Progenitor cell of endocrine pancreas (in vitro differentiated cells): ENCODE measurements at regions not wholly inside any gene's neighbourhood (a gene's known extent, or its start where the extent isn't known, plus 50 kb on each side); places are given as distances from the start of the nearest gene placed in this dataset.

Experiments
- DNase-seq: peaks from one replicate; pipeline ENCODE4 v3.0.0; 2021; ENCODE audit warnings: low spot score; ENCODE audit not compliant: unreplicated experiment
- H3K27ac Mint-ChIP-seq: 2 replicates; pipeline ENCODE4 v1.8.0; 2021; ENCODE audit warnings: mild to moderate bottlenecking, moderate library complexity, mixed read lengths
- H3K27me3 Mint-ChIP-seq: 2 replicates; pipeline ENCODE4 v1.8.0; 2021; ENCODE audit warnings: mixed read lengths
- H3K36me3 Mint-ChIP-seq: 2 replicates; pipeline ENCODE4 v1.8.0; 2022; ENCODE audit warnings: mixed read lengths; ENCODE audit not compliant: insufficient read depth
- H3K4me1 Mint-ChIP-seq: 2 replicates; pipeline ENCODE4 v1.8.0; 2021; ENCODE audit warnings: low read depth, mixed read lengths
- H3K4me3 Mint-ChIP-seq: 2 replicates; pipeline ENCODE4 v1.8.0; 2021; ENCODE audit warnings: low read depth, mild to moderate bottlenecking, moderate library complexity, mixed read lengths
- H3K9me3 Mint-ChIP-seq: 2 replicates; pipeline ENCODE4 v1.8.0; 2021; ENCODE audit warnings: low read depth, mixed read lengths
- TF ChIP-seq, protein P1 (sequence below): fragments of 200-600 bp; sonication (generic); IDR thresholded peaks from one replicate; pipeline ENCODE4 v1.5.0; 2021; ENCODE audit warnings: antibody characterized with exemption, mild to moderate bottlenecking; ENCODE audit not compliant: unreplicated experiment

DNA sequence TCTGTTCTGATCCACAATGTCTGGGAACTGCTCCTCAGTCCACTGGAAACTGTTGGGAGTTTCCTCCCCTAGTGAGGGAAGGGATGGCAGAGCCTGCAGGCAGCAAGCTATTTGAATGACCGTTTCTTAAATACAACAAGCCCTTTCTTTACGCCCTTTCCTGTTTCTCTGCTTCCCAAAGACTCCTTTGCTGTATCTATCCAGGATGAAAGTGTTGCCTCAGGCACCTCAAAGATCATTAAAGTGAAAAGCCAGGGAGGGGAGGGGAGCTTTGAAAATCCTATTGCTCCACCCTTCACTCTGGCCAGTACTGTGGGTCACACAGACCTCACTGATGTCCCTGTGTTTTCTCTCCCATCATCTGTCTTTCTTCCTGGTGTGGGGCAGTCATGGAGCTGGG is 213.1 kb downstream of the RNF144B start:
- Mint-ChIP-seq H3K27ac (no peak overlapping the region), H3K9me3 (no peaks in the 10 kb centered on the region), H3K4me3 (no peak overlapping the region), H3K4me1 (no peaks in the 10 kb centered on the region), H3K36me3 (no peaks in the 10 kb centered on the region), H3K27me3 (peaks cover 14% of the 10 kb centered on the region)
- no peak for DNase-seq
- TF ChIP-seq, protein P1, sequence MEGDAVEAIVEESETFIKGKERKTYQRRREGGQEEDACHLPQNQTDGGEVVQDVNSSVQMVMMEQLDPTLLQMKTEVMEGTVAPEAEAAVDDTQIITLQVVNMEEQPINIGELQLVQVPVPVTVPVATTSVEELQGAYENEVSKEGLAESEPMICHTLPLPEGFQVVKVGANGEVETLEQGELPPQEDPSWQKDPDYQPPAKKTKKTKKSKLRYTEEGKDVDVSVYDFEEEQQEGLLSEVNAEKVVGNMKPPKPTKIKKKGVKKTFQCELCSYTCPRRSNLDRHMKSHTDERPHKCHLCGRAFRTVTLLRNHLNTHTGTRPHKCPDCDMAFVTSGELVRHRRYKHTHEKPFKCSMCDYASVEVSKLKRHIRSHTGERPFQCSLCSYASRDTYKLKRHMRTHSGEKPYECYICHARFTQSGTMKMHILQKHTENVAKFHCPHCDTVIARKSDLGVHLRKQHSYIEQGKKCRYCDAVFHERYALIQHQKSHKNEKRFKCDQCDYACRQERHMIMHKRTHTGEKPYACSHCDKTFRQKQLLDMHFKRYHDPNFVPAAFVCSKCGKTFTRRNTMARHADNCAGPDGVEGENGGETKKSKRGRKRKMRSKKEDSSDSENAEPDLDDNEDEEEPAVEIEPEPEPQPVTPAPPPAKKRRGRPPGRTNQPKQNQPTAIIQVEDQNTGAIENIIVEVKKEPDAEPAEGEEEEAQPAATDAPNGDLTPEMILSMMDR, result no peak

DNA sequence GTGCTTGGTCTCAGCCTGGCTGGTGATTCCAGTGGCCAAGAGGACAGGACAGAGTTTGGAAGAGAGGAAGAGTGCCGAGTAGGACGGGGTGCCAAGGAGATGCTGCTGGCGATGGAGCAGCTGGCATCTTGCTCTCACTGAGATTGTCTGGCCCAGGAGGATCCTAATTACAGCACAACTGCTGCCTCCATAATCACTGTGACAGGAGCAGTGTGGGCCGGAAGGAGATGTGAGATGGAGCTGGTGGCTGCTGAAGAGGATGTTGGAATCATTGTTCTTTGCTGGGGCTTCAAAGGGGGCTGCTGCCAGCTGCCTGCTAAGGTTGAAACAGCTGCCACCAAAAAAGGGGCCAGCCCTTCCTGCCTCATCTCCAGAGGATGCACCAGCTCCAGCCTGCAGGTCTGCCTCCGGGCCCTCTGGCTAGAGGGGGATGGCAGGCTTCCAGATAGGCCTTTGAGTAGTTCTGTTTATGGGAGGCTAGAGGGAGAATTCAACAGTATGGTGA is 214.4 kb downstream of the RNF144B start:
- H3K4me3 Mint-ChIP-seq, result no peak overlapping the region
- no peaks in the 10 kb centered on the region for H3K4me1 Mint-ChIP-seq
- no peak for DNase-seq
- TF ChIP-seq, protein P1, result no peak
- peaks cover 14% of the 10 kb centered on the region for H3K27me3 Mint-ChIP-seq
- H3K27ac Mint-ChIP-seq, result no peak overlapping the region
- H3K9me3 Mint-ChIP-seq, result no peaks in the 10 kb centered on the region
- no peaks in the 10 kb centered on the region for H3K36me3 Mint-ChIP-seq

DNA sequence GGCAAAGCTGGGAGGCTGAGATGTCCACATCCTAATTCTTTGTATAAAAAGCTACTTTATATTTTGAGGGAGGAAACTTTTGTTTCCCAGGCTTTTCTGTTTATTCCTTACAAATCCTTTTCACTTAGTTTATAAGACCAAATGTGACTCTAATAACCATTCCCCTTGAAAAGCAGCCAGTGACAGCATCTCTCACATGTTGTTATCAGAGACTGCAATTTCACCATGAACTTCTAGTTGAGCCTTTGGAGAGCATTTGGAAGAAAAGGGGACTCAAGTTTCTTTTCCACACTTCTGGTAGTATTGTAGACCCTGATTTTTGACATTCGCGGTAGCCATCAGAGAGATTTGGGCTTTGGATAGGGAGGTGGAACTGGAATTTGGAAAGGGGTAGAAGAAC is 215.8 kb downstream of the RNF144B start:
- DNase-seq, result no peak
- H3K27ac Mint-ChIP-seq, result no peak overlapping the region
- H3K4me3 Mint-ChIP-seq, result no peak overlapping the region
- no peaks in the 10 kb centered on the region for H3K4me1 Mint-ChIP-seq
- H3K27me3 Mint-ChIP-seq, result peaks cover 14% of the 10 kb centered on the region
- no peaks in the 10 kb centered on the region for H3K36me3 Mint-ChIP-seq
- TF ChIP-seq, protein P1, result no peak
- peaks cover 3% of the 10 kb centered on the region for H3K9me3 Mint-ChIP-seq

DNA sequence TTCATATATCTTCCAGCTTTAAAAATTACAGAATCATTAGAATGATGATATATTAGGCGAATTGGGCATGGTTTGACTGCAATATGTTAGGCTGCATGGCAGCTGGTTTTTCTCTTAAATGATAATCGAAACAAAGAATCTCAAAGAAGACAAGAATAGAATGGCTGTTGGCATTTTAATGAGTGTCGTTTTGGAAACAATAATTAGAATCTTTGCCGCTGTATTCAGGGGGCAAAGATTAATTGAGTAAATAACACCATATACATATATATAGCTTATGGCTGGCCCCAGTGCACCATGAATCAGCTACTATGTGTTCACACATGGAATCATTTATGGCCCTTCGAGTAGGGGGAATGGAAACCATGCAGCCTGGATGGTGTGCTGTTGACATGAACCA is 216.2 kb downstream of the RNF144B start:
- TF ChIP-seq, protein P1, result no peak
- DNase-seq, result no peak
- H3K27ac Mint-ChIP-seq, result no peak overlapping the region
- no peaks in the 10 kb centered on the region for H3K4me1 Mint-ChIP-seq
- peaks cover 14% of the 10 kb centered on the region for H3K27me3 Mint-ChIP-seq
- peaks cover 4% of the 10 kb centered on the region for H3K9me3 Mint-ChIP-seq
- H3K36me3 Mint-ChIP-seq, result no peaks in the 10 kb centered on the region
- H3K4me3 Mint-ChIP-seq, result no peak overlapping the region

DNA sequence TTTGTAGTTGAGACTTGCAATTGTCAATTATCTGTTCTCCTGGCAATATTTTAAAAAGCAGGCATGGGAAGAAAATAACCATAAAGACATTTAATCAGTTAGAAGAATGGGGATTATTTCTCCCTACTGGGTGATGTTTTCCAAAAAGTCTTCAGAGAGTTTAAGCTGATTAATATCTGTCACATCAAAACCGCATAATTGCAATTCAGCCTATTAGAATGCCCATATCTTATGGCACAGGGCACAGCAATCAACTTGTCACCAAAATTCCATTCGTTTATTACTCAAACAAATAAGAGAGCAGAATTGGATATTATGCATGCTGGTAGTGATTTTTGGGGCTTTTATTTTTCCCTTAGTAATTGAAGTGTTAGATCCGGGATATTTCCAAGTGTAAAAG is 218.7 kb downstream of the RNF144B start:
- DNase-seq, result no peak
- Mint-ChIP-seq H3K9me3 (peaks cover 4% of the 10 kb centered on the region), H3K4me1 (no peaks in the 10 kb centered on the region), H3K36me3 (no peaks in the 10 kb centered on the region), H3K4me3 (no peak overlapping the region), H3K27me3 (peaks cover 6% of the 10 kb centered on the region), H3K27ac (no peak overlapping the region)
- TF ChIP-seq, protein P1, result no peak
